ENCODE measurements at regions not wholly inside any gene's neighbourhood (a gene's known extent, or its start where the extent isn't known, plus 50 kb on each side); places are given as distances from the start of the nearest gene placed in this dataset.

DNA sequence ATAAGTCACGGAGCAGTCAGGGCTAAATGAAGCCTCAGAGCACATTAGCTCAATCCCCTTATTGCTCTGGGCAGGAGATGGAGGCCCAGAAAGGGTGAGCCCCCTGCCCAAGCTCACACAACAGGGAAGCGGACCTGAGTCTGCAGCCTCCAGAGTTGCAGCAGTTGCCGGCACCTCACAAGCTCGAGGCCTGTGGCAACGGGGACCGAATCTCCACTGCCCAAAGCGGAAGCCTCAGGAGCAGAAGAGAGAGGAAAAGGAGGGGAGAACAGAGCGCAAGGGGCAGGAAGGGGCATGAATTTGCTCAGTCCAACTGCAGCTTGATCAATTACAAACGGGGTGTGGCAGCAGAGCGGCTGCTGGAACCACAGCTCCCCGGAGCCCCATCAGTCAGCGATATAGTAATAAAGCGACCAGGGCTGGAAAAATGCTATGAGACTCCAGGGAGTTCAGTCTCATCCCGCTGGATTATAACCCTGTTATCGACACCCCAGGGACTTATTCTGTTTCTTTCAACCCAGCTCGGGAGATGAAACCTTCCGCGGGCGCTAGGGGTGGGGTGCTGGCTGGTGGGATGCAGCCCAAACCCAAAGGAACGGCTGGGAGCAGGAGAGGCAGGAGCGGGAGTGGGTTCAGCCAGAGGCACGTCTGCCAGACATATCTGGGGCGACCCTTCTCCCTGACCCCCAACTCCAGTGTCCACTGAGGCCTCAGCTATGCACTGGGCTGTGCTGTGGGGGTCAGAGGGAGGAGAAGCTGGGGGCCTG, 219.7 kb upstream of the LINGO1 start:
- H3K36me3 ChIP-seq (ENCODE audit: control insufficient read depth in 5 of 5, insufficient read depth in 5 of 5, low read length in 5 of 5) = no peaks in the 10 kb centered on the region
- no peak overlapping the region for H3K9ac ChIP-seq (ENCODE audit: low read length in 5 of 5)
- no peak overlapping the region for H3K27ac ChIP-seq (ENCODE audit: low read depth, low read length)
- H3K4me3 ChIP-seq (ENCODE audit: low read depth in 1 of 5, low read length in 5 of 5) = no peak overlapping the region
- H3K9me3 ChIP-seq (ENCODE audit: control insufficient read depth in 5 of 5, low read length in 5 of 5) = peaks cover 4 to 13% (median 7%) of the 10 kb centered on the region in 5 donors
- H3K4me1 ChIP-seq (ENCODE audit: control insufficient read depth in 5 of 5, insufficient read depth in 5 of 5, low read length in 5 of 5) = no peaks in the 10 kb centered on the region
- peaks cover 8 to 32% (median 20%) of the 10 kb centered on the region in 5 donors for H3K27me3 ChIP-seq (ENCODE audit: control insufficient read depth in 5 of 5, insufficient read depth in 4 of 5, low read length in 5 of 5)

DNA sequence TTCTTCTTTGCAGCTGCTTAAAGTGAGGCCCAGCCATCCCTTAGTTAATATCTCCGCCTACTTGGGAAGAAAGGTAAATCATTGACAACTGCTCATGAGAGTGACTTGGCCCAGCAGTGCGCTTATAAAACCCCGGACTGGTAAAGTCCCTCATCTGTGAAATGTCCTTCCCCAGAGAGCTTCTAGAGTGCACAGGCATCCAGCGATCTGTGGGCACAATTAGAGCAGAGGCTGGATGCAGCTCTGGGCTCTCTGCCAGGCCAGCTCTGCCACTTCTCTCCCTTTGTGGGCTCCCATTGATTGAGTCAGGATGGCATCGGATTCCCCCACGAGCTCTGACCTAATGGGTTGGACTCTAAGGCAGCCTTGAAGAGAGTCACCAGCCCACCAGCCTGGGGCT, 219.0 kb upstream of the LINGO1 start:
- Histone ChIP-seq H3K27ac (ENCODE audit: low read depth, low read length) (no peak overlapping the region), H3K9ac (ENCODE audit: low read length in 5 of 5) (no peak overlapping the region), H3K36me3 (ENCODE audit: control insufficient read depth in 5 of 5, insufficient read depth in 5 of 5, low read length in 5 of 5) (no peaks in the 10 kb centered on the region), H3K9me3 (ENCODE audit: control insufficient read depth in 5 of 5, low read length in 5 of 5) (peaks cover 4 to 13% (median 7%) of the 10 kb centered on the region in 5 donors), H3K27me3 (ENCODE audit: control insufficient read depth in 5 of 5, insufficient read depth in 4 of 5, low read length in 5 of 5) (peaks cover 8 to 32% (median 17%) of the 10 kb centered on the region in 5 donors), H3K4me3 (ENCODE audit: low read depth in 1 of 5, low read length in 5 of 5) (no peak overlapping the region), H3K4me1 (ENCODE audit: control insufficient read depth in 5 of 5, insufficient read depth in 5 of 5, low read length in 5 of 5) (no peaks in the 10 kb centered on the region)

DNA sequence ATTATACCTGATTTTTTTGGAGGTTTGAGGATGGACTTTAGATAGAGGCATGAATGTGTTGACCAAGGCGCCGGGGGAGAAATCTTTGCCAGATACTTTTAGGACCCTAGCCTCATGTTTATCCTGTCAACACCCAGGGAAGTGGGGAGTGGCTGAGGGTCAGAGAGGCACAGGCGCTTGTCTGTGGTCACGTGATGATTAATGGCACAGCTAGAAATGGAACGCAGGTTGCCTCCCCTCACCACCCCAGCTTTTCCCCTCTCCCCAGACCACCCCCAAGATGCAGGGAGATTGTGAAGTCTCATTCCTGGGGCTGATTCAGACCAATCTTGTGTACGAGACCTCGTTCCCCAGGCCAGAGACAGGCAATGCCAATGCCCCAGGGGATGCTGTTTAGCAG, 218.4 kb upstream of the LINGO1 start:
- no peak overlapping the region for H3K4me3 ChIP-seq (ENCODE audit: low read depth in 1 of 5, low read length in 5 of 5)
- H3K27me3 ChIP-seq (ENCODE audit: control insufficient read depth in 5 of 5, insufficient read depth in 4 of 5, low read length in 5 of 5) = peaks cover 8 to 32% (median 17%) of the 10 kb centered on the region in 5 donors
- no peaks in the 10 kb centered on the region for H3K36me3 ChIP-seq (ENCODE audit: control insufficient read depth in 5 of 5, insufficient read depth in 5 of 5, low read length in 5 of 5)
- no peak overlapping the region for H3K9ac ChIP-seq (ENCODE audit: low read length in 5 of 5)
- peaks cover 4 to 13% (median 7%) of the 10 kb centered on the region in 5 donors for H3K9me3 ChIP-seq (ENCODE audit: control insufficient read depth in 5 of 5, low read length in 5 of 5)
- no peaks in the 10 kb centered on the region for H3K4me1 ChIP-seq (ENCODE audit: control insufficient read depth in 5 of 5, insufficient read depth in 5 of 5, low read length in 5 of 5)
- no peak overlapping the region for H3K27ac ChIP-seq (ENCODE audit: low read depth, low read length)

DNA sequence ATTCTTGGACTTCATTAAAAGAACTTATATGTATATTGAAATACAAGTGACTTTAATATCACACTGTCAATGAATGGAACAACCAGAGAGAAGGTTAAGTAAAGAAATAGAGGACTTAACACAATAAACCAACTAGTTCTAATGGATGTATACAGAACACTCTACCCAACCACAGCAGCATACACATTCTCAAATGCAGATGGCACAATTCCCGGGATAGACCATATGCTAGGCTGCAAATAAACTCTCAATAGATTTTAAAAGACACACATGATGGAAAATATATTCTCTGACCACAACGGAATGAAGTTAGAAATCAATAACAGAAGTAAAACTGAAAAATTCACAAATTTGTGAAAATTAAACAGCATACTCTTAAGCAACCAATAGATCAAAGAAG, 214.3 kb upstream of the LINGO1 start:
- peaks cover 4 to 16% (median 8%) of the 10 kb centered on the region in 5 donors for H3K9me3 ChIP-seq (ENCODE audit: control insufficient read depth in 5 of 5, low read length in 5 of 5)
- no peaks in the 10 kb centered on the region for H3K36me3 ChIP-seq (ENCODE audit: control insufficient read depth in 5 of 5, insufficient read depth in 5 of 5, low read length in 5 of 5)
- H3K27ac ChIP-seq (ENCODE audit: low read depth, low read length) = no peak overlapping the region
- peaks cover 3 to 14% (median 9%) of the 10 kb centered on the region in 5 donors for H3K27me3 ChIP-seq (ENCODE audit: control insufficient read depth in 5 of 5, insufficient read depth in 4 of 5, low read length in 5 of 5)
- no peaks in the 10 kb centered on the region for H3K4me1 ChIP-seq (ENCODE audit: control insufficient read depth in 5 of 5, insufficient read depth in 5 of 5, low read length in 5 of 5)
- no peak overlapping the region for H3K9ac ChIP-seq (ENCODE audit: low read length in 5 of 5)
- H3K4me3 ChIP-seq (ENCODE audit: low read depth in 1 of 5, low read length in 5 of 5) = no peak overlapping the region

DNA sequence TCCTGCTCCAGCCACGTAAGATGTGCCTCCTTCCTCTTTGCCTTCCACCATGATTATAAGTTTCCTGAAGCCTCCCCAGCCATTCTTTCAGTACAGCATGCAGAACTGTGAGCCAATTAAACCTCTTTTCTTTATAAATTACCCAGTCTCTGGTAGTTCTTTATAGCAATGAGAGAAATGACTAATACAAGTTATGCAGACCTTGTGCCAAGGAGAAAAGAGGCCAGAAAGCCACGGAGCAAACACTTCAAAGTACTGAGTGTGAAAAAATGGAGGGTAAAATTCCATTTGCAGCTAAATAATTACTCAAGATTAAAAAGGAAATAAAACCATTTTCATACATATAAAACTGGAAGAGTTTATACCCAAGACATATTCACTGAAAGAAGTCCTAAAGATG, 213.6 kb upstream of the LINGO1 start:
- Histone ChIP-seq H3K9me3 (ENCODE audit: control insufficient read depth in 5 of 5, low read length in 5 of 5) (peaks cover 4 to 16% (median 8%) of the 10 kb centered on the region in 5 donors), H3K4me3 (ENCODE audit: low read depth in 1 of 5, low read length in 5 of 5) (no peak overlapping the region), H3K27ac (ENCODE audit: low read depth, low read length) (no peak overlapping the region), H3K36me3 (ENCODE audit: control insufficient read depth in 5 of 5, insufficient read depth in 5 of 5, low read length in 5 of 5) (no peaks in the 10 kb centered on the region), H3K27me3 (ENCODE audit: control insufficient read depth in 5 of 5, insufficient read depth in 4 of 5, low read length in 5 of 5) (peaks cover 5 to 10% (median 6%) of the 10 kb centered on the region in 5 donors), H3K9ac (ENCODE audit: low read length in 5 of 5) (no peak overlapping the region), H3K4me1 (ENCODE audit: control insufficient read depth in 5 of 5, insufficient read depth in 5 of 5, low read length in 5 of 5) (no peaks in the 10 kb centered on the region)

DNA sequence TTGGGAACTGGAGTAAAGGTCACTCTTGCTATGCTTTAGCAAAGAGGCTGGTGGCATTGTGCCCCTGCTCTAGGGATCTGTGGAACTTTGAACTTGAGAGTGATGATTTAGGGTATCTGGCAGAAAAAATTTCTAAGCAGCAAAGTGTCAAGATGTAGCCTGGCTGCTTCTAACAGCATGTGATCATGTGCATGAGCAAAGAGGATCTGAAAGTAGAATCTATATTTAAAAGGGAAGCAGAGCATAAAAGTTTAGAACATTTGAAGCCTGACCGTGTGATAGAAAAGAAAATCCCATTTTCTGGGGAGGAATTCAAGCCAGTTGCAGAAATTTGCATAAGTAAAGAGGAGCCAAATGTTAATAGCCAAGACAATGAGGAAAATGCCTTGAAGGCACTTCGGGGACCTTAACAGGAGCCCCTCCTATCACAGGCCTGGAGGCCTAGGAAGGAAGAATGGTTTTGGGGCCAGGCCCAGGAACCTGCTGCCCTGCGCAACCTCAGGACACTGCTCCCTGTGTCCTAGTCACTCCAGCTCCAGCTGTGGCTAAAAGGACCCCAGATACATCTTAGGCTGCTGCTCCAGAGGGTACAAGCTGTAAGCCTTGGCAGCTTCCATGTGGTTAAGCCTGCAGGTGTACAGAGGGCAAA, 212.2 kb upstream of the LINGO1 start:
- H3K36me3 ChIP-seq (ENCODE audit: control insufficient read depth in 5 of 5, insufficient read depth in 5 of 5, low read length in 5 of 5) = no peaks in the 10 kb centered on the region
- H3K27me3 ChIP-seq (ENCODE audit: control insufficient read depth in 5 of 5, insufficient read depth in 4 of 5, low read length in 5 of 5) = peaks cover 4 to 19% (median 11%) of the 10 kb centered on the region in 5 donors
- no peak overlapping the region for H3K27ac ChIP-seq (ENCODE audit: low read depth, low read length)
- H3K9me3 ChIP-seq (ENCODE audit: control insufficient read depth in 5 of 5, low read length in 5 of 5) = peaks cover under 1 to 9% (median 4%) of the 10 kb centered on the region in 5 donors
- no peak overlapping the region for H3K9ac ChIP-seq (ENCODE audit: low read length in 5 of 5)
- H3K4me3 ChIP-seq (ENCODE audit: low read depth in 1 of 5, low read length in 5 of 5) = peak overlapping the region in 1 of 5 donors; percentile 7
- no peaks in the 10 kb centered on the region for H3K4me1 ChIP-seq (ENCODE audit: control insufficient read depth in 5 of 5, insufficient read depth in 5 of 5, low read length in 5 of 5)

DNA sequence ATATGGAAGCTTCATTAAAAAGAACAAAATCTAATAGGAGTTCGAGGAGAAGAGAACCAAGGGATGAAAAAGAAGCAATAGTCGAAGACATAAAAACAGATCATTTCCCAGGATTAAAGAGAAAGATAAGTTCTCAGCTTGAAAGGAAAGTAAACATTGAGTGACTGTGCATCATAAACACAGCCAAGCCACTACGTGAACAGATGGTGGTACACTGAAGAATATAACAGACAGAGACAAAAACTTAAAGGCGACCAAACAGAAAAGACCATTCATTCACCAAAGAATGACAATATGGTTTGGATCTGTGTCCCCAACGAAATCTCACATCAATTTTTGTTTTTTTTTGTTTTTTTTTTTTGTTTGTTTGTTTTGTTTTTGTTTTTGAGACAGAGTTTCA, 210.8 kb upstream of the LINGO1 start:
- peaks cover 10 to 21% (median 13%) of the 10 kb centered on the region in 5 donors for H3K27me3 ChIP-seq (ENCODE audit: control insufficient read depth in 5 of 5, insufficient read depth in 4 of 5, low read length in 5 of 5)
- no peak overlapping the region for H3K27ac ChIP-seq (ENCODE audit: low read depth, low read length)
- H3K9ac ChIP-seq (ENCODE audit: low read length in 5 of 5) = no peak overlapping the region
- H3K4me3 ChIP-seq (ENCODE audit: low read depth in 1 of 5, low read length in 5 of 5) = no peak overlapping the region
- no peaks in the 10 kb centered on the region for H3K36me3 ChIP-seq (ENCODE audit: control insufficient read depth in 5 of 5, insufficient read depth in 5 of 5, low read length in 5 of 5)
- no peaks in the 10 kb centered on the region for H3K4me1 ChIP-seq (ENCODE audit: control insufficient read depth in 5 of 5, insufficient read depth in 5 of 5, low read length in 5 of 5)
- peaks cover 0 to 4% (median 0%) of the 10 kb centered on the region in 5 donors for H3K9me3 ChIP-seq (ENCODE audit: control insufficient read depth in 5 of 5, low read length in 5 of 5)

DNA sequence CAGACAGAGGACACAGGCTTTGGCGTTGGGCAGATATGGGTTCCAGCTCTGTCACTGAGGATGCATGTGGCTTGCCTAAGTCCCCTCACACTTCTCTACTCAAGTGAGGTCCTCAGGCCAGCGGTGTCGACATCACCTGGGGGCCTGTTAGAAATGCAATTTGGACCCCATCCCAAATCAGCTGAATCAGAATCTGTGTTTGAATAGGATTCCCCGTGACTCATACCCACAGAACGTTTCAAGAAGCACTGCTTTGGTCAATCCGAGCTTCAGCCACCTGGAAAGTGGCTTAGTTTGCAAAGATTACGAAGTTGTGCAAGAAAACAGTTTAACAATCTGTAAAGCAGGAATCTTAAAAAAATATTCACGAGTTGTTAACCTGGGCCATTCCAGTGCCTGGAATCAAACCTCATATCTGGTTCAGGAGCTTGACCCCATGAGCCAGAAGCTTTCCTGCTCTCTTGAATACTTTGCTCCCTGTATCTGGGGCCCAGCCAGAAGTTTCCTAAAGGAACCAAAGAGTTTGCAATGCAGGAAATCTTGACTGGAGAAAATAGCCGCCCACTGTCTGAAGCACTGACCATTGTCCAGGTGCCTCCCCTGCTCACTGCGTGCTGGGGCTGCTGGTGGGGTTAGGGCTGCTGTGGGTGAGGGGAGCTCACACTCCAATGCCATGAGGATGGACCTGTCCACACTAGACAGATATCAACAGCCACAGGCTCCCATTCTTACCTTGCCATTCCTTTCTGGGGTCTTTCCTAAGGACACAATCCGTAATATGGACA, 208.5 kb upstream of the LINGO1 start:
- H3K9me3 ChIP-seq (ENCODE audit: control insufficient read depth in 5 of 5, low read length in 5 of 5) = peaks cover 0 to 4% (median 0%) of the 10 kb centered on the region in 5 donors
- H3K36me3 ChIP-seq (ENCODE audit: control insufficient read depth in 5 of 5, insufficient read depth in 5 of 5, low read length in 5 of 5) = no peaks in the 10 kb centered on the region
- H3K9ac ChIP-seq (ENCODE audit: low read length in 5 of 5) = no peak overlapping the region
- H3K4me1 ChIP-seq (ENCODE audit: control insufficient read depth in 5 of 5, insufficient read depth in 5 of 5, low read length in 5 of 5) = no peaks in the 10 kb centered on the region
- no peak overlapping the region for H3K27ac ChIP-seq (ENCODE audit: low read depth, low read length)
- H3K27me3 ChIP-seq (ENCODE audit: control insufficient read depth in 5 of 5, insufficient read depth in 4 of 5, low read length in 5 of 5) = peaks cover 10 to 31% (median 21%) of the 10 kb centered on the region in 5 donors
- H3K4me3 ChIP-seq (ENCODE audit: low read depth in 1 of 5, low read length in 5 of 5) = no peak overlapping the region

DNA sequence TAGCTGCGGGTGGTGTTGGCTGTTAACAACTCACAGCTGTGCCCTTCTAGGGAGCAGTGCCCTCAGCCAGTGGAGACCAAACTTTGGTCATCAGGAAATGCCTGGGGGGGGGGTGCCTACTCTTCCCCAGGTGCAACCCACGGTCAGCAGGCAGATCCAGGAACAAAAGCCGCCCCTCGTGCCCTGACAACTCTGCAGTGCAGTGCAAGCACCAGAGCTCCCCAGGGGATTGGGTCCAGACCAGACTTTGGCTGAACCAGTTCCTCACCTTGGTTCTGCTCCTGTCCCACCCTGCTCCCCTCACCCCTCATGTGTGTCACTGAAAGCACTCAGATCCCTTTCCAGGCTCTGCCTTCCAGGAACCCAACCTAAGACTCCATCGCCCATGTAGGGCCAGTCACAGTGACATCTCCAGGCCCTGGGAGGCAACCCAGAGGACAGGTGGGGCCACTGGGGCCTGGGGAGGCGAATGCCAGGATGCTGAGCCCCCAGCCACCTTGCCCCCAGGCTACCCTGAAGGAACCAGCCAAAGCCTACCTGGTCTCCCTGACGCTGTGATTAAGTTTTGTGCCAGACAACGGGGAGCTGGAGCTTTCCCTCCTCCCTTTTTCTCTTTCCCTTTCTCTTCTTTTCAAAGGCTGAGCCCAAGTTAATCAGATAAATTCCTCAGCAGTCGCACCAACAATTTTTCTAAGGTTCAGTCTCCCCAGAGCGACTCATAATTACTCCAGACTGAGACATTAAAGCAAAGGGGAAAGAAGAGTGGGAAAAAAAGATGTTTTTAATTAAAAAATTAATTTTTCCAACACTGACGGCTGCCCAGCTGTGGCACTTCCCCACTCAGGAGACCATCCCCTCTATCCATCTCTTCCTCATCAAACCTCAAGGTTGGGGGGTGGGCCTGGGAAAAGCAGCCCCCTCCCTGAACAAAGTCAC, 207.5 kb upstream of the LINGO1 start:
- Histone ChIP-seq H3K4me1 (ENCODE audit: control insufficient read depth in 5 of 5, insufficient read depth in 5 of 5, low read length in 5 of 5) (no peaks in the 10 kb centered on the region), H3K9ac (ENCODE audit: low read length in 5 of 5) (no peak overlapping the region), H3K27ac (ENCODE audit: low read depth, low read length) (no peak overlapping the region), H3K9me3 (ENCODE audit: control insufficient read depth in 5 of 5, low read length in 5 of 5) (peaks cover 0 to 3% (median 0%) of the 10 kb centered on the region in 5 donors), H3K4me3 (ENCODE audit: low read depth in 1 of 5, low read length in 5 of 5) (no peak overlapping the region), H3K36me3 (ENCODE audit: control insufficient read depth in 5 of 5, insufficient read depth in 5 of 5, low read length in 5 of 5) (no peaks in the 10 kb centered on the region), H3K27me3 (ENCODE audit: control insufficient read depth in 5 of 5, insufficient read depth in 4 of 5, low read length in 5 of 5) (peaks cover 10 to 32% (median 21%) of the 10 kb centered on the region in 5 donors)
